ENCODE measurements at regions not wholly inside any gene's neighbourhood (a gene's known extent, or its start where the extent isn't known, plus 50 kb on each side); places are given as distances from the start of the nearest gene placed in this dataset.

- TF ChIP-seq CTCF (conservative IDR thresholded peaks at IDR 0.05; ENCODE audit: low read depth, low read length) (no peak), EZH2 (IDR thresholded peaks at IDR 0.05; ENCODE audit: borderline replicate concordance, low read depth, low read length, poor library complexity, severe bottlenecking) (no peak)
Measured at GRCh38 chr17:72212041-72212440, 91.2 kb downstream of the SOX9 start.

All from A673 (cell line).